ENCODE measurements at regions not wholly inside any gene's neighbourhood (a gene's known extent, or its start where the extent isn't known, plus 50 kb on each side); places are given as distances from the start of the nearest gene placed in this dataset.
"Not testable (repeated sequence)": the region's sequence is repeated elsewhere in the genome, so short reads cannot be mapped to it uniquely, and the experiment has no call there.

DNA sequence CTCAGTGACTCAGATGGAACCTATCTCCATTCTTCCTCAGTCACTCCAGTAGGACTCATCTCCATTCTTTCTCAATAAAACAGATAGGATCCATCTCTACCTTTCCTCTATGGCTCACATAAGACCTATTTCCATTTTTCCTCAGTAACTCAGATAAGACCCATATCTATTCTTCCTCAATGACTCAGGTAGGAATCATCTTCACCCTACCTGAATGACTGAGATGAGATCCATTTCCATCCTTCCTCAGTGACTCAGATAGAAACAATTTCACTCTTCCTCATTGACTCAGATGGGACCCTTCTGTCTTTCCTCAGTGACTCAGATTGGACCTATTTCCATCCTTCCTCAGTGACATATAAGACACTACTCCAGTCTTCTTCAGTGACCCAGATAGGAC lies 165.1 kb downstream of the FBXO4 start:
- DNase-seq = no peak

DNA sequence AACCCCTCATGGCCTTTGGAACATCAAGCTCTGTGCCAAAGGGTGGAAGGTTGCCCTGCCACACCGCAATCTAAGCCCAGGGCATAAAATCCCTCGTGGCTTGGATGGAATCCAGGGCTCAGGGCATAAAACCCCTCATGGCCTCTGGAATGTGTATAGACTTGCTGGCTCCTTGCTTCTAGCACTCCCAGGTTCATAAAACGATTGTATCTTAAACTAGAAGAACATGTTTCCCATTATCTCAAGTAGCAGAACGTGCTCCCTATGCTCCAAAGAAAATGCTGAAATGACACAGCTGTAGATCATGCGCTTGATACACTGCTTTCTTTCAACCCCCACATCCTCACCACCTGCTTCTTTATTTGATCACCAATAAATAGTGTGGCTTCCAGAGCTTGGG lies 174.8 kb downstream of the FBXO4 start:
- DNase-seq = not testable (repeated sequence)

DNA sequence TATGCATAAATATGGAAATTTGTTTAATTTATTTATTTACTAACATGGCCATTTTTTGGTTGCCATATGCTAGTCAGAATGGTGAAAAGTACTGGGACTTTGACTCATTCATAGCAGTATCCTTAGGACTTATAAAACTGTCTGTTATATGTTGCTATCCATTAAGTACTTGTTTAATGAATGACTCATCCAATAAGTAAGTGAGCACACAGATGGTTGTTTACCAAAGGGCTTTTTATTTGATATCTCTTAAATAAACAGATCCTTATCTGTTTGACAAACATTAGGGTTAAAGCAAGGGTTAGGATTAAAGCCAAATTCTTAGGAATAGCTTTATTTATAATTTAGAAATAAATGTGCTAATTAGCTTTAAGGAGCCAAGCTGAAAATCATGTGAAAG lies 183.4 kb downstream of the FBXO4 start:
- peak; percentile 93 for DNase-seq

DNA sequence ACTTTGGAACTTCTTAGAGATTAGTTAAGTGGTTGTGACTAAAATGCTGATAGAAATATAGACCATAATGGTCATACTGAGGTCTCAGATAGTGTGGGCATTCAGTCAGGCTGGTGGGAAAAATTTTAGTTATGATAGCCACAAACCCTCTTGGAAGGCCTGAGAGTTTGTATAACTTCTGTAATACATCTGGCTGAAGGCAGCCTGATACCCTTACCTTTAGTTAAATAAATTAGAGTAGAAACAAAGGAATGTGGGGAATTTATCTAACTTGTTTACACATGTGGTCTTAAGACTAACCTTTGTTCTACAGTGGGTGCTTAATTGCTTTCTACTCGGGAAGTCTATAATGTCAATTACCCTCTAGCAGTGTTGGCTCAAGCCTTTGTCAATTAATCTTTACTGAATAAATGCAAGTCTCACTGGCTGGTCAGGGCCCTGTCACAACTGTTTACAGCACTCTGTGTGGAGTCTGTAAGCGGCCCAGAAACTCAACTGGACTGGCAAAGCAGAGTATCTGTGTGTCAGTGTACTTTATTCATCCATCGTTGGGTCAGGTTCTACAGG lies 184.0 kb downstream of the FBXO4 start:
- DNase-seq = peak; percentile 48

DNA sequence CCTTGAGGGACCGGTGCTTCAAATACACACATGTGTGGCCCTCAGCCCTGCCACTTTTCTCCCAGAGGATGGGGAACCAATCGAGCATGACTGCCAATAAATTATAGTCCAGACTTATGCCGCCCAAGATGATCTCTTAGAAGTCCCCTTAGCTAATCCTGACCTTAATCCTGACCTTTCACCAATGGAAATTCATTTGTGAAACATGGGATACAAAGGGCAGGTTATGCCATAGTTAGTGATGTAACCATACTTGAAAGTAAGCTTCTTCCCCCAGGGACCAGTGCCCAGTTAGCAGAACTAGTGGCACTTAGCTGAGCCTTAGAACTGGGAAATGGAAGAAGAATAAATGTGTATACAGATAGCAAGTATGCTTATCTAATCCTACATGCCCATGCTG lies 190.6 kb downstream of the FBXO4 start:
- not testable (repeated sequence) for DNase-seq

DNA sequence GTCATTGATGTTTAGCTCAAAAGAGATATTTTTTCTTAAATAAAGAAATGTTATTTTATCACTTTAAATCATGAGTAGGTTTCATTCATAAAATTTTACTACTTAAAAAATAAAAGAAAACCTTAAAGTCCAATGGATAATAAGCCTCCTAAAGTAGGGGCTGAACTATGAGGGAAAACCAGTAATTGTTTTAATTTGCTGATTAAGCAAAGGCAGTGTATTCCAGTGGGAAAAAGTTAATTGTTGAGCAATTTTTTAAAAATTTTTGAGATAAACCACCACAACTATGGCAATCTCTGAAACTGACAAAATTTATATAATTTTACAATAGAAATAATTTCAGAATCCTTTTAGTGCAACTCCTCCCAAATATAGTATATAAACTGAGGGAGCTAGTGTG lies 195.0 kb downstream of the FBXO4 start:
- no peak for DNase-seq

DNA sequence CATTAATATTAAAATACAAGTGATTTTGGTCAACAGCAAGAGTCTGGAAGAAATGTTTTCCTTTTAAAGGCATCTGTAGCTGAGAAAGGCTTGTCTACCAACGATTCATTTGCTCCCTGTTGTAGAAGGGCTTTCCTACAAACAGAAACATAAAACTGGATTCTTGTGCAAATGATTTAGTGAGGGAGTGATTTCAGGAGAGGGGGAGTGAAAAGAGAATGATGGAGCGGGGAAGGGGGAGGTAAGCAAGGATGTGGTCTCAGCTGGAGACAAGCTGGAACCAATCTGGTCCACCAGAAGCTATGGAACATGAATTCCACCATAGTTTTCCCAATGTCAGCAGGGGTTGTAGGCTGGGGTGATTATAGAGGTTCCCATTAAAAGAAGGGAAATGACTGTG lies 196.3 kb downstream of the FBXO4 start:
- no peak for DNase-seq

DNA sequence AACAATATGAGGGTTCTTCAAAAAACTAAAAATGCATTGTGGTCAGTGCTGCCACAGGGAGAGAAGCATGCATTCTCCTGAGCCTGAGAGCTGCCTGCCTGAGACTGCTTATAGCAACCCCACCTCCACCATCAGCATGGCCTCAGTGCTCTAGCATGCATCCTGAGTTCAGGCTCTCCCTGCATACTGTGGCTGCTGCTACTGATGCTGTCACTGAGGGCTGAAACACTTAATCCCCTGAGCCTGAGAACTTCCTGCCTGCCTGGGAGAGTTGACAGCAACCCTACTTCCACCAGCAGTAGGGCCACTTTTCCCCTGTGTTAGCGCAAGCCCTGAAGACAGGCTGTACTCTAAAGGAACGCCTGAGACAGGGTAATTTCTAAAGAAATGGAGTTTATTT lies 206.0 kb downstream of the FBXO4 start:
- no peak for DNase-seq

DNA sequence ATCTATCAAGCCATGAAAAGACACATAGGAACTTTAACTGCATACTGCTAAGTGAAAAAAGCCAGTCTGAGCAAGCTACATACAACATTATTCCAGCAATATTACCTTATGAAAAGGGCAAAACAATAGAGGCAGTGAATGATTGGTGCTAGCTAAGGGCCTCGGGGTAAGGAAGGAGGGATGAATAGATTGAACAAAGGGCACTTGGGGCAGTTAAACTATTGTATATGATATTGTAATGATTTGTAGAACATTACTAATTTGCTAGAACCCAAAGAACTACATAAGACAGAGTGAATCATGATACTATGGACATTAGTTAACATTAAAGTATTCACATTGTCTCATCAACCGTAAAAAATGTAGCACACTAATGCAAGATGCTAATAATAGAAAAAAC lies 218.3 kb downstream of the FBXO4 start:
- no peak for DNase-seq

DNA sequence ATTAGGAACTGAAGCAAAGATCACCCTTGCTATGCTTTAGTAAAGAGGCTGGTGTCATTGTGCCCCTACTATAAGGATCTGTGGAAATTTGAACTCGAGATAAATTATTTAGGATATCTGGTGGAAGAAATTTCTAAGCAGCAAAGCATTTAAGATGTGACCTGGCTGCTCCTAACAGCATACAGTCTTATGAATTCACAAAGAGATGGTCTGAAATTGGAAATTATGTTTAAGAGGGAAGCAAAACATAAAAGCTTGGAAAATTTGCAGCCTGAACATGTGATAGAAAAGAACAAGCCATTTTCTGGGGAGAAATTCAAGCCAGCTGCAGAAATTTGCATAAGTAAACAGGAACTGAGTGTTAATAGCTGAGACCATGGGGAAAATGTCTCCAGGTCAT lies 223.7 kb downstream of the FBXO4 start:
- no peak for DNase-seq

DNA sequence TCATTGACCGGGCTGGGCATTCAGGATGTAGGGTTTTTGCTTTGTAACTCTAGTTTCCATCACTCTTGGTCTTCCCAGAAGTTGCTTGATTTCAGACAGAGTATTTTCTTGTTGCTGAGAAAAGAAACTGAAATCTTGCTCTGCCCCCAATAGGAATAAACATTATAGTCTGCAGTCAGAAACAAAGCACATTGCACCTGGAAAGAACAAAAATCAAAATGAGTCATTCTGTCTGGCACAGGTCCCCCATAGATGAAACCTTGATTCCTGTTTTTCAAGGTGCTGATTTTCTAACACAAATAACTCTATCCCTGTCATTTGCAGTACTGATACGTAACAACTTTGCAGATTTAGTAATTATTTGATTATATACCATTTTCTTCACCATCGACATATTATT lies 232.1 kb downstream of the FBXO4 start:
- no peak for DNase-seq

DNA sequence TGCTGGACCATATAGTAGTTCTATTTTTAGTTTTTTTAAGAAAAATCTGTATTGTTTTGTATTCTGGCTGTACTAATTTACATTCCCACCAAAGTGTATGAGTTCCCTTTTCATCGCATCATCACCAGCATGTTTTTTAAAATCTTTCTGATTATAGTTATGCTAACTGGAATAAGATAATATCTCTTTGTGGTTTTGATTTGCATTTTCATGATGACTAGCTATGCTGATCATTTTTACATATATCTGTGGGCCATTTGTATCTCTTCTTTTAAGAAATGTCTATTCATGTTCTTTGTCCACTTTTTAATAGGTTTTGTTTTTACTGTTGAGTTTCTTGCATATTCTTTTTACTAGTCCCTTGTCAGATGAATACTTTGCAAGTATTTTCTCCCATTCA lies 238.0 kb downstream of the FBXO4 start:
- DNase-seq = no peak

DNA sequence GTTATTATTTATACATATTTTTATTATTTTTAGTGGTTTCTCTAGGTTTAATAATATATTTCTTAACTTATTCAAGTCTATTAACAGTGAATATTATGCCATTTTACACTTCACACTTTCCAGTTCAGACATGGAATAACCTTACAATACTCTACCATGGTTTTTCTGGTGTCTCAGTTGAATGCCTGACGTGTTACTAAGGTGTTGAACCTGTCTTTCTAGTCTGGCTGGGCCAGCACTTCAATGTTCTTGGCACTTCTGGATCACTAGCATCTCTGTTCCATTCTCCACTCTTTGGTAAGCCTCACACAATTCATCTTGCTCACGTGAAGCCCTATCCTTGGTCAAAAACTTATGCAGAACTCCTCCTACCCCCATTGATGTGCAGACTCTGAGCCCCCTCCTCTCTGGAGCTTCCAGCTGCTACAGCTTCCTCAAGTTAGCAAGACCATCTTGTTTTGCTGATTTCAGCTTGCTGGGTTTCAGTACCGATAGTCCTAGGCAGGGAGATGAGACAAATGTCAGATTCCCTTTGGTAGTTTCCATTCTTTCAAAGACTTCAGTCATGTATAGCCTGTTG lies 243.1 kb downstream of the FBXO4 start:
- no peak for DNase-seq

DNA sequence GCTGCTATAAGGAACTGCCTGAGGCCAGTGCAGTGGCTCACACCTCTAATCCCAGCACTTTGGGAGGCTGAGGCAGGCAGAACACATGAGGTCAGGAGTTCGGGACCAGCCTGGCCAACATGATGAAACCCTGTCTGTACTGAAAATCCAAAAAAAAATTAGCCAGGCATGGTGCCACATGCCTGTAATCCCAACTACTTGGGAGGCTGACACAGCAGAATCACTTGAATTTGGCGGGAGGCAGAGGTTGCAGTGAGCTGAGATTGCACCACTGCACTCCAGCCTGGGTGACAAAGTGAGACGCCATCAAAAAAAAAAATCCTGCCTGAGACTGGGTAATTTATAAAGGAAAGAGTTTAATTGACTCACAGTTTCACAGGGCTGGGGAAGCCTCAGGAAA lies 247.1 kb upstream of the GHR start:
- DNase-seq = not testable (repeated sequence)

DNA sequence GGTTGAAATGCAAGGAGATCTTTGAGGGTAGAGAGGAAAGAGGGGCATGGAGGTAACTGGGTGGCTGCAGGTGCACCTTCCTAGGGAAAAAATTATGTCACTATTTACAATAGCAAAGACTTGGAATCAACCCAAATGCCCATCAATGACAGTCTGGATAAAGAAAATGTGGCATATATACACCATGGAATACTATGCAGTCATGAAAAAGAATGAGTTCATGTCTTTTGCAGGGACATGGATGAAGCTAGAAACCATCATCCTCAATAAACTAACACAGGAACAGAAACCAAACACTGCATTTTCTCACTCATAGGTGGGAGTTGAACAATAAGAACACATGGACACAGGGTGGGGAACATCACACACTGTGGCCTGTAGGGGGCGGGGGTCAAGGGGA lies 243.4 kb upstream of the GHR start:
- not testable (repeated sequence) for DNase-seq

DNA sequence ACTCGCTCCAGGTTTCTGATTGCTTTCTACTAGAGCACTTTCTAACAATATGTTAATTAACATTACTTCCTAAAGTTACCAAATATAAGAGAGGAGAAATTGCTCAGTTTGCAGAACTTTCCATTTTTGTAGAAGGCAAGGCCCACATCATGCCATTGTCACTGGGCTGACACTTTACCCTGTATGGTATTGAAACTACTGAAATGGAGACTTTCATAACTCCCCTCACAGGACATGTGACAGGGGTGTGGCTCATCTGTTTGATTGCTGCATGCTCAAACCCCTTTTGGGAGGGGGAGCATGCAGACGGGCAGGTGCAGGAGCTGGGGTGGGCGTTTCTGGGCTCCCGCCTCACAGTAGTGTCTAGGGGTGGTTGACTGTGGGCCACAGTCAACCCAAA lies 206.3 kb upstream of the GHR start:
- DNase-seq = no peak

DNA sequence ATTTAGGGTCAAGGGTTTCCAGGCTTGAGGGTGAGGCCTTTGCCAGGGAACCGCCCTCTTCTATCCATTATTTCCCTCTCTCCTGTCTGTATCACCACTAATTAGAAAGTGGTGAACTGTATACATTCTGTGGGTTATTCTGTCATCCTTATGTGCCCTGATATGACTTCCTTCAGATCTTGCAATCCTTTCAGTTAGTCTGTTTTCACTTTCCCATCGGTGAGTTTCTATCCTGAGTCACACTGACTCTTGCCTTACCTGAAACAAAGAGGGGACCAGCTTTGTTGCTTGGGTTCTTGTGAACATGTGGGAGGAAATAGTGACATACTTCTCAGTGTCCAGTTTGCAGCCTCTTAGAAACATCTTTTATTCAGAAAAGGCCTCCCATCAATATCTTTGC lies 205.4 kb upstream of the GHR start:
- DNase-seq = no peak

DNA sequence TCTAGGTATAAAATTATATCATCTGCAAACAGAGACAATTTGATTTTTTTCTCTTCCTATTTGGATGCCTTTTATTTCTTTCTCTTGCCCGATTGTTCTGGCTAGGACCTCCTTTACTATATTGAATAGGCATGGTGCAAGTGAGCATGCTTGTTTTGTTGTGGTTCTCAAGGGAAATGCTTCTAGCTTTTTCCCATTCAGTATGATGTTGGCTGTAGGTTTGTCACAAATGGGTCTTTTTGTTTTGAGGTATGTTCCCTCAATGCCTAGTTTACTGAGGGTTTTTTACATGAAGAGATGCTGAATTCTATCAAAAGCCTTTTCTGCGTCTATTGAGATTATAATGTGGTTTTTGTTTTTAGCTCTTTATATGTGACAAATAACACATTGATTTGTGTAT lies 198.2 kb upstream of the GHR start:
- no peak for DNase-seq

DNA sequence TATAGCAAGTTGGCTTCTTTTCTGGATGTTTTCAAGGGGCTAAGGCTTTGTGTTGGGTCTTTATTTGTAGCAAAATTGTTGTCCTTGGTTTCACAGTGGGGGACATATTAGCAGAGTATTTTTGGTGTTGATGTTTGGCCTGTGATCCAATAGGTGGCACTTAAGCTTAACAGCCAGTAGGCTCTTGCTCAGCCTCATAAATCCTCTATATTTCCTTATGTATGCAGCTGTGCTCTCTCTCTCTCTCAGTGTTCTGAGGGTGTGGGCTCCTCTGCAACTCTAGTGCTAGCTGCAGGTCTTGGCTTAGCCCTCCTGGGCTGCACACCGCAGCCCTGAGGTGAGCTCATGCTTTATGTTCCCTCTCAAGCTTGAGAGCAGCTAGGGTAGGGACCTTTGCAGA lies 195.0 kb upstream of the GHR start:
- no peak for DNase-seq

DNA sequence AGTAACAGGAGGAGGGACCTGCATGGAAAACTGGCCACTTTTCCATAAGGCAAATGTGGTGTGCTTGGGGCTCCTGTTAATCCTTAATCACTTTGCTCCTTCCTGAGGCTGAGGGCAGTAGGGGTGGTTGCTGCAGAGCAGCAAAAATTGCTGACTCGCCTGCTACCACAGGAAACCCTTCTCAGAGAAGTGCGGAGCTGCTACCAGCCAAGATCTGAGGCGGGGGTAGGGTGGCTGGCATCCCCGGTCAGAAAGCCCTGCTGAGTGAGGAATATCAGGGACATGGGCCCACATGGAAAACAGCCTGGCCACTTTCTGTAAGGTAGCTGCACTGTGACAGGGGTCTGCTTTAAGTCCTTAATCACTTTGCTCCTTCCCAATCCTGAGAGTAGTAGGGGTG lies 192.4 kb upstream of the GHR start:
- DNase-seq = no peak

DNA sequence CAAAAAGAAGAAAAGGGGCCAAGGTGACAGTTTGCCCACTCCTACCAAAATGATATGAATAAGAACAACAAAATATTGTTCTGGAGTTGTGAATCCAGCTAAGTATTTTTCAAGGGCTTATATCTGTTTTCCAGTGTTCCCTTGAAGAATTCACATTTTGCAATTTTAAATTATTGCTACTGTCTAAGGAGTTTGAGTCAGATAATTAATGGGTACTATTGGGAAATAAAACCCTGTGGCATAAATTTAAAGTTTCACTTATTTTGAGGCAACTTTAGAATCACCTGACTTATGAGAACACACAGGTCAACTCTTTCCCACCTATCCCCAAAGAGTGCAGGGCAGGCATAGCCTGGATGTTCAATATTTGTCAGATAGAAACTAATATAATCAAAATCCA lies 188.0 kb upstream of the GHR start:
- no peak for DNase-seq

DNA sequence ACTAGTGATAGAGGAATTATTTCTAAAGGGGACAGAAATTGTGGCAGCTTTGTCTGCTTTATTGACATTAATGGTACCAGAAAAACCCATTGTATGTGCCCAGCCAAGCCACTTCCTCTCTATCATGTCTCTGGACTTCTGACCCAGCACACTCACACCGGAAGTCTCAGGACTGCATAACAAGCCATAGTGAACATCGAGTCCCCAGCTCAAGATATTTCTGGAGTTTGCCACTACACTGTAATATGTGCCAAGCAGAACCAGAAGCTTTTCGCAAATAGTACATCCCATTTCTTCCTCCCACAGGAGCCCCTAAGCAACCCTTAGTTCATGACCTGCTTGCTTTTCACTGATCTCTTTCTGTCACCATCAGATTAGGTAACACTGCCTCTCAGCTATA lies 187.4 kb upstream of the GHR start:
- no peak for DNase-seq

DNA sequence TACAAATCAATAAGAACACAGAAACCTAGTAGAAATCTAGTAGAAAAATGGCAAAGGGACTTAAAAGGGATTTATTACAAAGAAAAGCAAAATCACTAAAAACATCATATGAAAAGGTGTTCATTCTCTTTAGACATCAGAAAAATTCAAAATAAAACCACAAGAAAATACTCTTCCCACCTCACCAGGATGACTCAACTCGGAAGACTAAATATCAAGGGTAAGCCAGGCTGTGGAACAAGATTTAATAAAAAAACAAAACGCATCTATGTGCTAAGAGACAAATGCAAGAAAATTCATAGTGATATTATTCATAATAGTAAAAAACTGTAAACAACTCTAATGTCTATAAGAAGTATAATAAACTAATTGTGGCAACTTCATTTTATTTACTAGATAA lies 181.6 kb upstream of the GHR start:
- DNase-seq = no peak

DNA sequence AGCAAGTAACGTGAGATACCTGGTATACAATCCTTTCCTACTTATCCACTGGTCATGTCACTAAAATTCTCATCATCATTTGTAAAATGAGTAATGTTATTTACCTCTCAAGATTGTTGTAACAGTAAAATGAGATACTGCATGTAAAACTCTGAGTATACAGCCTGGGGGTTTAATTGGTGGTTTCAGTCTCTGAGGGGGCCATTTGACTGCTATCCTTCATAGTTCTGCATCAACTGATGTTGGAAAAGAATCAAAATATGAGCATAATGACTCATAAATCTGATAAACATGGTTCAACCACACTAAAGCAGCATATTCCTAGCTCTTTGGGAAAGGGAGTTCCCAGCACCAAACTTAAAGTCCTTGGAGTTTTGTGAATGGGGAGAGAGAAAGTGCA lies 181.0 kb upstream of the GHR start:
- DNase-seq = no peak

DNA sequence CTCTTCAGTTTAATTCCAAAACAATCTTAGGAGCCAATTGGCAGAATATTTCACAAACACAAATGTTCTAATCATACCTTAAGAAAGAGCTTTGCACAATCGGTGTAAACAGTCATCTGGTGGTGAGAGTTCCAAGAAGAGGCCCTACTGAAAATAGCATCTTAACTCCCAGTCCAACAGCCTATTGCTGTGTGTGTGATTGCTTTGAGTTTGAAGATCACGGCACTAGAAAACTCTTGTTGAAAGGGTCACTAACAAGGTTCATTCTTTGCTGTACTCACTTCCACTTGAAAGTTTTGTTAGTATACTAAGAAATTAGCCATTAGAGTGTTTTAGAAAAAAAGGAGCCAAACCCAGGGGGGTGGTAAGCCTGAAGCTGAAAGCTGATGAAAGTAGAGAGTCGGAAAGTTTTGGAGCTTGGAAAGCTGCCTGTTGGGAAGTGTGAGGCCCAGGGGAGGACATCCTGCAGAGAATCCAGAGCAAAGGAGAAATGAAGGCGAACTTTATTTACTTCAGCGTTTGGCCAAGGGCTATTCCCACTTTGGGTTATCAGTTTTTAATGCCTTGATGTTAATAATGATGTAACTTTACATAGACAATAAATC lies 180.3 kb upstream of the GHR start:
- no peak for DNase-seq
